DND-41 (cell line): ENCODE measurements at regions not wholly inside any gene's neighbourhood (a gene's known extent, or its start where the extent isn't known, plus 50 kb on each side); places are given as distances from the start of the nearest gene placed in this dataset.

ENCODE experiments used
- EZH2 ChIP-seq: IDR thresholded peaks from 3 replicates; pipeline ENCODE4 v1.6.1; 2012; ENCODE audit warnings: borderline replicate concordance, low read depth, mild to moderate bottlenecking, moderate library complexity, low read length, inconsistent platforms; ENCODE audit not compliant: severe bottlenecking
- TF ChIP-seq, protein P1 (sequence below): IDR thresholded peaks from 2 replicates; pipeline ENCODE4 v1.5.1; 2012; ENCODE audit warnings: borderline replicate concordance, low read length, moderate library complexity, mild to moderate bottlenecking; ENCODE audit not compliant: poor library complexity, severe bottlenecking; ENCODE audit errors: extremely low read depth

DNA sequence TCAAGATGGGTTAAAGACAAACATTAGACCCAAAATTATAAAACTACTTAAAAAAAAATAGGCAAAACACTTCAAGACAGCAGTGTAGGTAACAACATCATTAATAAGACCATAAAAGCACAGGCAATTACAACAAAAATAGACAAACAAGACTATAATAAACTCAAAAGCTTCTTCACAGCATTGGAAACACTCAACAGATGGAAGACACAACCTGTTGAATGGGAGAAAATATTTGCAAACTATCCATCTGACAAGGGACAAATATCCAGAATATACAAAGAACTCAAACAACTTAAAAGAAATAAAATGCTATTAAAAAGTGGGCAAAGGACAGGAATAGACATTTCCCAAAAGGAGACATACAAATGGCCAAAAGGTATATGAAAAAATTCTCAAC is 170.7 kb downstream of the HHIP start:
- no peak for TF ChIP-seq EZH2
- TF ChIP-seq, protein P1, sequence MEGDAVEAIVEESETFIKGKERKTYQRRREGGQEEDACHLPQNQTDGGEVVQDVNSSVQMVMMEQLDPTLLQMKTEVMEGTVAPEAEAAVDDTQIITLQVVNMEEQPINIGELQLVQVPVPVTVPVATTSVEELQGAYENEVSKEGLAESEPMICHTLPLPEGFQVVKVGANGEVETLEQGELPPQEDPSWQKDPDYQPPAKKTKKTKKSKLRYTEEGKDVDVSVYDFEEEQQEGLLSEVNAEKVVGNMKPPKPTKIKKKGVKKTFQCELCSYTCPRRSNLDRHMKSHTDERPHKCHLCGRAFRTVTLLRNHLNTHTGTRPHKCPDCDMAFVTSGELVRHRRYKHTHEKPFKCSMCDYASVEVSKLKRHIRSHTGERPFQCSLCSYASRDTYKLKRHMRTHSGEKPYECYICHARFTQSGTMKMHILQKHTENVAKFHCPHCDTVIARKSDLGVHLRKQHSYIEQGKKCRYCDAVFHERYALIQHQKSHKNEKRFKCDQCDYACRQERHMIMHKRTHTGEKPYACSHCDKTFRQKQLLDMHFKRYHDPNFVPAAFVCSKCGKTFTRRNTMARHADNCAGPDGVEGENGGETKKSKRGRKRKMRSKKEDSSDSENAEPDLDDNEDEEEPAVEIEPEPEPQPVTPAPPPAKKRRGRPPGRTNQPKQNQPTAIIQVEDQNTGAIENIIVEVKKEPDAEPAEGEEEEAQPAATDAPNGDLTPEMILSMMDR: no peak
